Activated CD8-positive, alpha-beta memory T cell treated with anti-CD3 and anti-CD28 coated beads for 36 hours (primary cell): ENCODE measurements at regions not wholly inside any gene's neighbourhood (a gene's known extent, or its start where the extent isn't known, plus 50 kb on each side); places are given as distances from the start of the nearest gene placed in this dataset.

Experiments
- CTCF ChIA-PET: fragments of 350-600 bp; sonication (Branson Sonifier 250); formaldehyde crosslinking; loops from one replicate; lab custom pipeline; 2021; ENCODE audit warnings: antibody characterized with exemption; lab: Charles Lee
- POLR2A ChIA-PET: fragments of 350-600 bp; sonication (Branson Sonifier 250); formaldehyde crosslinking; loops from one replicate; lab custom pipeline; 2021; ENCODE audit warnings: antibody characterized with exemption; lab: Charles Lee

GRCh38 chr18:47571957-47572356, 320.5 kb upstream of the SKOR2 start:
- CTCF ChIA-PET = no interaction called here

DNA sequence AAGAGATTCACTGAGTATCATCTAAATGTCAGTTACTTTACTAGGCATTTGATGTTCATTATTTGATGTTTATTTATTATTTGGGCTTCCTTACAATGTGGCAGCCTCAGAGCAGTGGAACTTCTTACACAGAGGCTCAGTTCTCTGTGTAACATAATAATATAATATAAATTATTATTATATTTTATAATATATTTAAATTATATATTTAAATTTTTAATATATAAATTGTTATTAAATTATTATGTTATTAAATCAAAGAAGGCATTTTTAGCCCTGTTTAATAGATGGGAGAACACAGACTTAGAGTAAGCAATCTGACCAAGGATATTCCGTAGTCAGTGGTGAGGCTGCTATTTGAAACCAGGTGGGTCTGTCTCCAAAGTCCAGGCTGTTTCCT, 315.3 kb upstream of the SKOR2 start:
- CTCF ChIA-PET = no interaction called here
- POLR2A ChIA-PET = no interaction called here

More at GRCh38 chr18:47571957-47572356, 320.5 kb upstream of the SKOR2 start:
- POLR2A ChIA-PET = no interaction called here

- ChIA-PET POLR2A (no interaction called here), CTCF (no interaction called here)
These were observed 309.6 kb upstream of the SKOR2 start for GRCh38 chr18:47560723-47561715.

DNA sequence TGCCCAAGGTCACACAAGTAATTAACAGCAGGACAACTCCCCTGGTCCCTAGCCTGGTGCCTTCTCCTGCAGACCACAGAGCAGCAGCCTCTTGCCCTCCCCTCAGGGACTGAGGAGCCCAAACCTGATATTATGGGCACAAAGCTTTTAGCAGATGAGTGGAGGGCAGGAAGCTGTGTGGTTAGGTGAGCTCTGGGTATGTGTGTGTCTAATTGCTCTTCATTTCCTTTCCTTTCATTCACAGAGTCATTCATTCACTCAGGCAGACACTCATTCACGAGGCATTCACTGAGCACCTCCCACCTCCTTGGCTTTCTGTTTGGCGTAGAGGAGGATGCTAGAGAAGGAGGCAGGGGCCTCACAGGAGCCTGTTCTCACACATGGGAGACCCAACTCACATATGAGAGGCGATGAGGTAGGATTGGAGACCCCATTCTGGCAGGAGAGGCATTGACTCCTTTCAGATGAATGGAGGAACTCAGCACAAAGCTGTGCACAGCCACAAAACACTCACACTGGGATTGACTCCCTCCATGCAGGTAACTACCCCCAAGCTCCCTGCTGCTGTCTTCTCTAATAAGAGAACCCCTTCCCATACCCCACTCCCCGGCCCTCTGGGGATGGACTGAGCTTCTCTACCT, 306.8 kb upstream of the SKOR2 start:
- CTCF ChIA-PET = no interaction called here
- POLR2A ChIA-PET = no interaction called here

- POLR2A ChIA-PET = no interaction called here
- CTCF ChIA-PET = no interaction called here
These were observed 305.7 kb upstream of the SKOR2 start for GRCh38 chr18:47557160-47557559.

GRCh38 chr18:47552783-47553182, 301.3 kb upstream of the SKOR2 start:
- ChIA-PET CTCF (no interaction called here), POLR2A (no interaction called here)

- POLR2A ChIA-PET = no interaction called here
These were observed 299.2 kb upstream of the SKOR2 start for GRCh38 chr18:47550611-47551010.

DNA sequence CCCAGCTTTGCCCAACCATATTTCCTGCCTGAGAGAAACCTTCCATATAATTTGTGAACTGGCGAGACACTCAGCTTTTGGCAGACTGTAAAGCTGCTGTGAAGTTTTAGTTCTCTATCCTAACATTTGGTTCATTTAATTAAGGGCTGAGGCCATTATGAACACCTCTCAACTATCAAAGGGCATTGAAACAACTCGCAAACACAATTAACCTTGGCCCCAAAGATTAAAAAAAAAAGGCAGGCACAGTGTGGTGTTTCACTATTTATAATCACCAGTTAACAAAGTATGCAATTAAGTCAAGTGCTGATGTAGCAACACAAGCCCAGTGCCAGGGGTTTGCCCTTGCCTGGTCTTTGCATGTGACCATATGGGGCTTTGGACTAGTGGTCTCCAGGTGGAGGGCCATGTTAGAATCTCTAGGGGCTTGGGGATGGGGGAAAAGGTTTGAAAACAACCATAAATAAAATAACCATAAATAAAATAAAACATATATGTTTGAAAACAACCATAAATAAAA, 297.6 kb upstream of the SKOR2 start:
- ChIA-PET CTCF (no interaction called here), POLR2A (no interaction called here)

More at GRCh38 chr18:47550611-47551010, 299.2 kb upstream of the SKOR2 start:
- CTCF ChIA-PET = no interaction called here

GRCh38 chr18:47547539-47548202, 296.2 kb upstream of the SKOR2 start:
- ChIA-PET POLR2A (no interaction called here), CTCF (no interaction called here)

DNA sequence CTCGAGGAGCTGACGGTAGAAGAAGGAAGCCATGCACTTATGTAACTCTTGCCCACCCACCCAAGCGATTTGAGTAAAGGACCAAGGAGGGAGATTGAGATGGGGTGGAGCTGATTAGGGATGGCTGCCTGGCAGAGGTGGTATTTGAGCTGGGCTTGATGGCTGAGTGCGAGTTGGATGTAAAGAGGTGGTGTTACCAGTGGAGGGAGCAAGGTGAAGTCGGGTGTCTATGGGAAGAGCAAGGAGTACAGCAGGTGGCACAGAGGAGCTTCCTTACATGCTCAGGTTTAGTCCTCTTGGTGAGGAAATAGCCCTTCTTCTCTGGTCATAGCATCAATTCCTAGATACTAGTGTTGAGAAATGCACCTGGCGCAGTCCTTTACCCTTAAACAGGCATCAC, 294.2 kb upstream of the SKOR2 start:
- ChIA-PET CTCF (no interaction called here), POLR2A (no interaction called here)

GRCh38 chr18:47543080-47543479, 291.6 kb upstream of the SKOR2 start:
- CTCF ChIA-PET = no interaction called here
- POLR2A ChIA-PET = no interaction called here

DNA sequence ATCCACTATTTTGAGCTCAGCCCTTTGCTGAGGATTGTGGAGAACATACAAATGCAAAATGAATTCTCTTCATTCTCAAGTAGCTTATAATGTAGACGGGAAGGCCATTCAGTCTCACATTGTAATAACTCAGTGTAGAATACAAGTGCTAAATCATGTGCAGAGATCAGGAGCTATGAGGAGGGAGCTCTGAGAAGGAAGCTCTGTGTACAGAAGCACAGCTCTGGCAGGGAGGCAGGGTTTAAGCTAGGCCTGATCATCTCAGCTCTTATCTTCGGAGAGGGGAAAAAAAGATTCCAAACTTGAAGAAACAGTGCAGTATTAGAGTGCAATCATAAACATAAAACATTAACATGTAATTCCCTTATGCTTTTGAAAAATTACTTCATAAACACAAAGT, 291.1 kb upstream of the SKOR2 start:
- ChIA-PET CTCF (no interaction called here), POLR2A (no interaction called here)

GRCh38 chr18:47531717-47532116, 280.3 kb upstream of the SKOR2 start:
- ChIA-PET POLR2A (no interaction called here), CTCF (no interaction called here)

GRCh38 chr18:47530695-47531094, 279.2 kb upstream of the SKOR2 start:
- CTCF ChIA-PET = no interaction called here
- POLR2A ChIA-PET = no interaction called here

DNA sequence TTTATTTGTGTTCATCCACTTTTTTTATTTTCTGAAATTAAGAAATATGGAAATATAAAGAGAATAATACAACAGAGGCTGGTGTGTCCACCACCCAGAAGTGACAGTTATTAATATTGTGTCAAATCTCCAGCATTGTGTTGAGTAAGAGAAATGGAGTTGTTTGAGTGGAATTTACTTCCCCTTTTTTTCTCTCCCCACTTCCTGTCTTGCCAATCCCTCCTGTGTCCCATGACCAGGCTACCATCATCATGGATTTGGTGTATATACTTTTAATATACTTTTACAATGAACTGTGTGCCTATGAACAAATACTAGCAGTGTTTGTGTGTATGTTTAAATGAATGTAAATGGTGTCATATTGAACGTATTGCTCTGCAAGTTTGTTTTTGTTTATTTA, 276.9 kb upstream of the SKOR2 start:
- CTCF ChIA-PET = no interaction called here

DNA sequence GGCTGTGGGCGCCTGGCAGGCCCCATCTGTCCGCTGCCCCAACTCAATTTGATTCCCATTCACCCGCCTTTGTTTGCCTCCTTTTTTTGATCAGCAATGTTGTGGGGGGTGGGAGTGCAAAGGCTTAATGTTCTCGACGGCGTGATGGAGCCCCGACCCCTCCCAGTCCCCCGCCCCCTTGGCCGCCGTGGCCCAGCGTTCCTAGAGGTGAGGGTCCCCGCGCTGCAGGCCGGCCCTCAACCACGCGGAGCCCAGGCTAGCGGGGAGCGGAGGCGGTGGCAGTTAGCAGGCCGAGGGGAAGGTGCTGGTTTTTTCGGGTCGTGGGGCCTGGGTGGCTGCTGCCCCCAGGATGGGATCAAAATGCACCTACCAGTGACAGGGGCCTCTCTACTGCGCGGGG, 274.7 kb upstream of the SKOR2 start:
- ChIA-PET CTCF (no interaction called here), POLR2A (no interaction called here)

More for the DNA sequence above, 276.9 kb upstream of the SKOR2 start:
- POLR2A ChIA-PET = no interaction called here

GRCh38 chr18:47522359-47522758, 270.9 kb upstream of the SKOR2 start:
- ChIA-PET POLR2A (no interaction called here), CTCF (no interaction called here)

DNA sequence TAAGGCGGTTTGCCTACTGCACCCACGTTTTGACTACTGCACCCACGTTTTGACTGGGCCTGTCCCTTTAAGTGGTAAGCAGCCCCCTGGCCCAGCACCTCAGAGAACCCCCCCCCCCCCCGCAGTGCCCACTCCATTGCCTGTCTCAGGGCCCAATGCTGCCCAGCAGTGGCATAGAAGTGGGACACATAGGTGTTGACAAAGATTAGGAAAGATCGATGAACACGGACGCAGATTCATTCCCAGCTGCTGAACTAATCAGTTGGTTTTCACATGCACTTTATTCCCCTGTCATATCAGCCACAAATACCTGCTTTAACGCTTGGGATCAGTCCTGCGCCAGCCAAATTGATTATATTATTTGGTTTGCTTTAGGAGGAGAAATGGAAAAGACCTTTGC, 268.8 kb upstream of the SKOR2 start:
- POLR2A ChIA-PET = no interaction called here
- CTCF ChIA-PET = no interaction called here

GRCh38 chr18:47519706-47520105, 268.2 kb upstream of the SKOR2 start:
- ChIA-PET CTCF (no interaction called here), POLR2A (no interaction called here)

DNA sequence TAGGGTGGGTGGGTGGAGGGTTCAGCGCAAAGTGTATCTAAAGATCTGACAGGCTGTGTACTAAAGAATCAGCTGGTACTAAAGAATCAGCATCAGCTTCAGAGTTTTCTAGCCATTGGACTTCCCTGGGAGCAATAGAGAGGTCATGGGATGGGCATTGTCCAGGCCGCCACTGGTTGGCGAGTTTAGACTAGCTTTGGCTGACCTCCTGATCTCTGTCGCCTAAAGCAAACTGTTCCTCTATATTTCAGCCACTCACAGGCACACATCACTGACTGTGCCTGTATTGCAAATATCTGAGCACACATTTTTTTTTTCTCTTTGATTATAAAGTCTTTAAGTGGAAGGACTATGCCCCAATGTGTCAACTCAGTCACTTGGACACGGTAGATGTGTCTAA, 267.8 kb upstream of the SKOR2 start:
- ChIA-PET POLR2A (no interaction called here), CTCF (no interaction called here)
